ENCODE measurements at regions not wholly inside any gene's neighbourhood (a gene's known extent, or its start where the extent isn't known, plus 50 kb on each side); places are given as distances from the start of the nearest gene placed in this dataset.

GRCh38 chr22:27273436-27273835, 528.1 kb downstream of the MN1 start:
- intact Hi-C loops (cut with DNase I) = no loop called here
- no peak for ATAC-seq
- no peak for DNase-seq (ENCODE audit: missing footprints)

DNA sequence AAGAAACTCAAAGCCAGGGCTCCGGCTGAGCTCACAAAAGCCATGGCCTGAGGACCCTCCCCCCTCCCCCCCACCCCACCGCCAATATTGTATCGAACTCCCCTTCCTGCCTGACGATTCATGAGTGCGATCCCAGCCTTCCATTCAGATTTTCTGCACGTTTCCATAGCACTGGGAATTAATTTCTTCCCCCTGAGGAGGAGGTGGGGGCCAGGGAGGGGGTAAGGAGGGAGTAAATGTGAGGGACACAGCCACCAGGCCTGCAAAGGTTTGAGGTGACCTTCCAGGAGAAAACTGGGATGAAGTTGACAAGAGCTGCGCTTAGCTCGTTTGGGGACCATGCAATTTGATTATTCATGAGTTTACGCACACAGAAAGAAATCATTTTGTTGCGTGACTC, 527.7 kb downstream of the MN1 start:
- ATAC-seq (no peak), DNase-seq (ENCODE audit: missing footprints) (no peak)
- intact Hi-C loops (cut with DNase I) = no loop called here

GRCh38 chr22:27274770-27275449, 526.6 kb downstream of the MN1 start:
- intact Hi-C loops (cut with DNase I) = no loop called here
- DNase-seq (ENCODE audit: missing footprints) (no peak), ATAC-seq (no peak)

DNA sequence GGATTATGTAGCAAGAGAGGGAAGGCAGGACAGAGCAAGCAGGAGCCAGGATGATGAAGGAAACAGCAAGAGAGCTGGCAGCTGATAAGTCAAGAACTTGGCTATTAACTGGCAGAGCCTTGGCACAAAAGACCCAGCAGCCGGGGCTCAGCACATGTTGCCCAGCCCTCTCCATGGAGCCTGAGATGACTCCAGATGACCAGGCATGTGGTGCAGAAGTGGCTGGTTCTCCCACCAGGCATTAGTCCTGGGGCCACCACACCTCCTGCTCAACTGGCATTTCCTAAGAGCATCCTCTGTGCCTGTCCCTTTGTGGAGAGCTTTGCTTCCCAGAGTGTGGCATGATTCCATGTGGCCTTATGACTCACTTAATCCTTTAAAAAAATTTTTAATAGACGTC, 522.6 kb downstream of the MN1 start:
- intact Hi-C loops (cut with DNase I) = no loop called here
- ATAC-seq (no peak), DNase-seq (ENCODE audit: missing footprints) (no peak)

GRCh38 chr22:27283240-27283639, 518.3 kb downstream of the MN1 start:
- ATAC-seq = no peak
- intact Hi-C loops (cut with DNase I) = no loop called here

GRCh38 chr22:27283714-27284113, 517.8 kb downstream of the MN1 start:
- DNase-seq (ENCODE audit: missing footprints) = no peak
- intact Hi-C loops (cut with DNase I) = no loop called here
- ATAC-seq = no peak

More at GRCh38 chr22:27283240-27283639, 518.3 kb downstream of the MN1 start:
- no peak for DNase-seq (ENCODE audit: missing footprints)

GRCh38 chr22:27284324-27284723, 517.2 kb downstream of the MN1 start:
- ATAC-seq (no peak), DNase-seq (ENCODE audit: missing footprints) (no peak)
- intact Hi-C loops (cut with DNase I) = no loop called here

GRCh38 chr22:27286711-27287110, 514.8 kb downstream of the MN1 start:
- DNase-seq (ENCODE audit: missing footprints) = no peak
- intact Hi-C loops (cut with DNase I) = no loop called here
- ATAC-seq = no peak

DNA sequence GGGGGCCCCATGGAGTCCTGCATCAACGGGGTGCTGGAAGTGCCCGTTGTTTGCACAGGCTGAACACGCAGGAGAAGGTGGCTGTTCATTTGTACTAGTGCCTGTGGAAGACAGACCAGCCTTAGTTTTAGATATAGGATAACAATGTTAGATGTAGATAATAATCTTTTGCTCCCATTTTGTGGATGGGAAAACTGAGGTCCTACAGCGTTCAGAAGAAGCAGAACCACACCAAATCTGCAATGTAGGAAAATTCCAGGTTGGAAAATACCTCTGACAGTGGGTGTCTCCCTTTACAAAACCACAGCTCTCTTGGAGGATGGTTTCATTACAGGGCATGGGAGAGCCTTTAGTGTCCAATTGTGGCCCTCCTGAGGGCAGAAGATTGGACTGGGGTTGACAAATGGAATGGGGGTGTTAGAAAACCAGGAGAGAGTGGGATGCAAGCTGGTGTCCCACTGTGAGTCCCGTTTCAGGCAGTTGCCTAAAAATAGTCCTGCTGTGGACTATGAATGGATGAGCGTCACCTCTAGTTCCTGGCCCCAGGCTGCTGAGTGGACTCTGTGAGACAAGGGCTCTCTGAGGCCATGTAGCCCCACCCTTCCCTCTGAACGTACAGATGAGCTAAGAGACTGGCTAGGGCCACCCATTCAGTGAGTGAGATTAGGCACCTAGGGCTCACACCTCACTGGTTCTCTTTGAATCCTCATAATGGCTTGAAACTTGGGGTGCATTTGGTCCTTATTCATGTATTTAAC, 508.8 kb downstream of the MN1 start:
- intact Hi-C loops (cut with DNase I) = no loop called here
- ATAC-seq (no peak), DNase-seq (ENCODE audit: missing footprints) (no peak)

DNA sequence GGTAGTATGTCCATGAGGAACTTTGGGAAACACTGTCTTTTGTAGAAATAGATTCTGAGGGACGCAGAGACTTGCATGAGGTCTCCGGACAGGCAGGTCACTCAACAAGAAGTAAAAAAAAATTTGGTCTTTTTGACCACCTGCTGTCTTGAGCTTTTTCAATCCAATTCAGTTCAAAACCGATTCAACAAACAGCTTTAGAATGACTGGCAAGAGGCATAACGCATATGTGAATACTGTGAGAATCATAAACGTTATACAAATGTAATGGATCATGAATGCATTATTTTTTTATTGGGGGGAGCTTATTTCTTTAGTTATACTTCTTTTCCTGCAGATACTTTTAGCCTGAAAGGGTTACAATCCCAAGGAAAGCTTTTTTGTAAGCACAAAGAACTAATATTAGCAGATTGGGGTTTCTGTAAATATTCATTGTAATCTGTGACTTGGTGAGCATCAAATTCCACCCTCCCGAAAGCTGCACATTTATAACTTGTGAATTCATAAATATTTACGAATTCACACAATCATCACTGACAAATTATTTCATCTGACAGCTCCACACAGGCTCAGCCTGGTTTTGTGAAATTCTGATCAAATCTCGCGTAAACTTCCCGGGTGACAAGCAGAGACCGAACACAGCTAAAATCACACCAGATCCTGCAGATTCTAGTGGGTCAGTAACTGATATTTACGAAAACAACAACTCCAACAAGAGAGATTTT, 507.7 kb downstream of the MN1 start:
- DNase-seq (ENCODE audit: missing footprints) = no peak
- intact Hi-C loops (cut with DNase I) = no loop called here
- ATAC-seq = no peak

DNA sequence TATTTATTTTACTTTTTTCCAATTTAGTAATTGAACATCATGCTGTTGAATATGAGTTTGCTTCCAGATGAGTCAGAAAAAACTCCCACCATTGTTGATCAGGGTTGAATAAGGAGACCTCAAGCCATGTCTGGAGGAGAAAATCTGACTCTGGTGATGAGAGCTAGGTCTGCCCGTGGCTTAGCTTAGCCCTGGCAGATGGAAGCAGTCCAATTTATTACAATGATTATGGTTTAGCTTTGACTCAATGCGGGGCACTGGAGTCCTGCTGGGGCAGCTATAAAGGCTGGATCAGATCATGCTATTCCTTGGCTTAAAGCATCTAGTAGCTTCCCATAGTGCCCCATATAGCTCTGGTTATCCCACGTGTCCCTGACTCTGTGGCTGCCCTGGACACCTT, 506.5 kb downstream of the MN1 start:
- DNase-seq (ENCODE audit: missing footprints) (no peak), ATAC-seq (no peak)
- intact Hi-C loops (cut with DNase I) = no loop called here

- DNase-seq (ENCODE audit: missing footprints) (no peak), ATAC-seq (no peak)
- intact Hi-C loops (cut with DNase I) = no loop called here
Observed at GRCh38 chr22:27295605-27296004, 506.0 kb downstream of the MN1 start.

DNA sequence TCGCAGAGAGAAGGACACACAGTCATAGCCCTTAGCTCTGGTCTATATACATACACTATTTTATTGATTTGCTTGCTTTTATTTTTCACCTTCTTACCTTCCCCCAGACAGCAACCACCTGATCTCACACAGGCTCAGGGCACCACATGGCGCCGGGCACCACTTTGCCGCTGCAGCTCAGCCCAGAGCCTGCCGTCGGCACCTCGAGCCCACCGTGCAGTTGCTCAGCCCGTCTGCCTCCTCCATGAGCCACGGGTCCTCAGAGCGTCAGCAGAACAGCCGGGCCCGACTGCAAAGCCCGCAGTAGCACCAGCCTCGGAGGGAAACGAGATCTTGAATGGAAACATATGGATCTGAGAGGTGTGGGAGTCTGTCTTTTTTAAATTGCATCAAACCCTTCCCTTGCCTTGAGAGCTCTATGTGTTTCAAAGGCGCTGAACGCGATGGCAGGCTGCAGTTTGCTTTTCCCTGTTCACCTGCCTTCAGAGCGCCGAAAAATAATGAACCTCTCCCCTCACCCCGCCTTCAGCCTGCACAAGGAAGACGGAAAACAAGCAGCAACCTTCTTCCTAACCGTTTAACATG, 505.4 kb downstream of the MN1 start:
- ATAC-seq (no peak), DNase-seq (ENCODE audit: missing footprints) (no peak)
- intact Hi-C loops (cut with DNase I) = no loop called here

DNA sequence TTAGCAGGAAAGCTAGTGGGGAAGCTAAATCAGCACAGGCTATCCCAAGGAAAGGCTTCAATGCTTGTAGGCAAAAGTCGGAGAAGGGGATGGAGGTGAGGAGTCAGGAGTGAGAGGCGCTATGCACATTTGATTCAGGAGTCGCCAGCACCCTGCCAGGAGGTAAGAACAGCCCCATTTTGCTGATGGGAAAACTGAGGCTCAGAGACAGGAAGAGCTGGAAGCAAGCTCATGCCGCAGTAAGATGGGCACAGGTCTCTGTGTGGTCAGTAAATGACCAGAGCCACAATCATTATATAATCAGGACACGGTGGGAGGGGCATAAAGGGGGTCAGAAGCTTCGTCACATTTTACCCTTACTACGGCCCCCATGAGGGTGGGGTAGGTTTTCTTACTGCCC, 504.4 kb downstream of the MN1 start:
- ATAC-seq = no peak
- DNase-seq (ENCODE audit: missing footprints) = no peak
- intact Hi-C loops (cut with DNase I) = no loop called here

DNA sequence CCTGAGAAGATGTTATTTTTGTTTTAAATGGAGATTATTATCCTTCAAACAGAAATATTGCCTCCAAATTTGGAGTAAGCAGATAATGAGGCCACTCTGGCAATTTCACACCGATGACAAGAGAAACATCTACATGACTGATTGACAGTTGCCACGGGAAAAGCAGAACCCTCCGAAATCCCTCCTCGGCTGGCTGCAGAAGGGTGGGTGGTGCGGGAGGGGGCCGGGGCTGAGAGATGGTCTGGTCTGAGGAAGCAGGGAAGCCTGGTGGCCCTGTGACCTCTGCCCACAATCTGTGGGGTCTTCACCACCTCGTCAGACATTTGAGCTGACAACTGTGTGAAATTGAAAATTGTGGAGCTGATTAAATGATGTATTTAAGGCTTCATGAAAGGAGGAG, 503.2 kb downstream of the MN1 start:
- no peak for ATAC-seq
- no peak for DNase-seq (ENCODE audit: missing footprints)
- intact Hi-C loops (cut with DNase I) = no loop called here

DNA sequence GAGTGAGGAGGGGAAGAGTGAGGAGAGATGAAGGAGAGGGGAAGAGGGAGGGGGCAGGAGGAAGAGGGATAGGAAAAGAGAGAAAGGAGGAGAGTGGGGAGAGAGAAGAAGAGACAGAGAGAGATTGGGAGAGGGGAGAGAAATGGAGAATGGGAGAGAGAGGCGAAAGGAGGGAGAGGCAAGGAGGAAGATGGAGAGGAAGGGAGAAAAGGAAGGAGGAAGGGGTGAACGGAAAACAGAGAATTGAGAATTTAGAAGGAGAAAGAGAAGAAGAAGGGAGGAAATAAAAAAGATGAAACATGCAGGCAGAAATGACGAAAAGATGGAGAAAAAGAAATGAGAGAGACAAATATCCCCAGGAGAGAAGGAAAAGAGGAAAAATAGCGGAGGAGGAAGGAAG, 502.8 kb downstream of the MN1 start:
- no peak for DNase-seq (ENCODE audit: missing footprints)
- no peak for ATAC-seq
- intact Hi-C loops (cut with DNase I) = no loop called here

DNA sequence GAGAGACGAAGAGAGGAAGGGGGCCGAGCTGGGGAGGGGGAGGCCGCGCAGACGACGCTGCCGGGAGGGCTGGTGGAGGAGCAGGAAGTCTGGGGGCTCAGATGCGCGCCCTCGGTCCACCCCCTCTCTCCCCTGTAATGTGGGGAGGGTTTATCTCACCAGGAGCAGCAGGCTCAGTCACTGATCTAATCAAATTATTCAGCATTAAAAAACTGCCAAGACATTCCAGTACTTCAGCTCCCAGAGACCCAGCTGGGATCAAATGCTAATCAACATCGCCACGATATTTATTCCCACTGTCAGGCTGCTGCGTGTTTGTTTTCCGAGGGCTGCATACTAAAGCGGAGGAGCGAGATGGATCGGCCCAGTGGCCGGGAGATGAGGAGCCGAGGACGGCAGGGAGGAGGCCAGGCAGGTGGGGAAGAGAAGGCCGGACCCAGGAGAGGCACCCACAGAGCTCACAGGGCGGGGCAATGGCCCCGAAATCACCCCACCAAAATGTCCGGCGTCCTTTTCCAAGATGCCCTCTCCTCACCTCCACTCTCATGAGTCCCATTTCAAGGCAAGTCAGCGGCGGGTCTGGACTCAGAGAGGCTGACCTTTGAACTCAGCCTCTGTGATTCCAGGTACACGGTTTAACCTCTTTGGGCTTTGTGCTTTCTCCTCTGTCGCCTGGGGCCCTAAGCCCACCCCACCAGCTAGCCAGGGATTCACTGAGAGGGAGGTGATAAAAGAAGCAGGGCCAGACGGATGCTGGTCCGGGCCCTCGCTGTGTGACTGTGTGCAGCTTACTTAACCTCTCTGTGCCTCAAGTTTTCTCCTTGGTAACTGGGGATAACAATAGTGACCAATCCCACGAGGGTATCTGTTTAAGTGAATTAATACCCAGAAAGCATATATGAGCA, 502.1 kb downstream of the MN1 start:
- intact Hi-C loops (cut with DNase I) = no loop called here
- ATAC-seq (peak; percentile 42), DNase-seq (ENCODE audit: missing footprints) (no peak)

GRCh38 chr22:27300536-27301285, 500.8 kb downstream of the MN1 start:
- DNase-seq (ENCODE audit: missing footprints) (no peak), ATAC-seq (no peak)
- intact Hi-C loops (cut with DNase I) = no loop called here

Measured in Right ventricle myocardium inferior (tissue), 1 donor.